ENCODE measurements at regions not wholly inside any gene's neighbourhood (a gene's known extent, or its start where the extent isn't known, plus 50 kb on each side); places are given as distances from the start of the nearest gene placed in this dataset.

GRCh38 chr20:1712634-1713624 is 55.4 kb upstream of the SIRPG start:
- TF ChIP-seq CTCF (IDR thresholded peaks at IDR 0.05; ENCODE audit: low read depth, low read length, missing control alignments) = no peak

GRCh38 chr20:1711826-1712601 is 54.4 kb upstream of the SIRPG start:
- no peak overlapping the region for H3K4me3 ChIP-seq (replicated peaks; ENCODE audit: low read depth, low read length)
- DNase-seq (ENCODE audit: extremely low read depth, low read depth) = no peak
- no peak for TF ChIP-seq CTCF (IDR thresholded peaks at IDR 0.05; ENCODE audit: low read depth, low read length, missing control alignments)

More at GRCh38 chr20:1712634-1713624, 55.4 kb upstream of the SIRPG start:
- DNase-seq (ENCODE audit: extremely low read depth, low read depth) = no peak
- no peak overlapping the region for H3K4me3 ChIP-seq (replicated peaks; ENCODE audit: low read depth, low read length)

- TF ChIP-seq CTCF (IDR thresholded peaks at IDR 0.05; ENCODE audit: low read depth, low read length, missing control alignments) = no peak
Measured at GRCh38 chr20:1711266-1711665, 53.7 kb upstream of the SIRPG start.

GRCh38 chr20:1710484-1710883 is 52.9 kb upstream of the SIRPG start:
- H3K4me3 ChIP-seq (replicated peaks; ENCODE audit: low read depth, low read length) = no peak overlapping the region
- no peak for DNase-seq (ENCODE audit: extremely low read depth, low read depth)
- no peak for TF ChIP-seq CTCF (IDR thresholded peaks at IDR 0.05; ENCODE audit: low read depth, low read length, missing control alignments)

More at GRCh38 chr20:1711266-1711665, 53.7 kb upstream of the SIRPG start:
- DNase-seq (ENCODE audit: extremely low read depth, low read depth) = no peak
- H3K4me3 ChIP-seq (replicated peaks; ENCODE audit: low read depth, low read length) = no peak overlapping the region

GRCh38 chr20:1707588-1708449 is 50.2 kb upstream of the SIRPG start:
- TF ChIP-seq CTCF (IDR thresholded peaks at IDR 0.05; ENCODE audit: low read depth, low read length, missing control alignments) = no peak
- no peak for DNase-seq (ENCODE audit: extremely low read depth, low read depth)
- no peak overlapping the region for H3K4me3 ChIP-seq (replicated peaks; ENCODE audit: low read depth, low read length)

All from HFF-Myc (cell line).